ENCODE measurements at regions not wholly inside any gene's neighbourhood (a gene's known extent, or its start where the extent isn't known, plus 50 kb on each side); places are given as distances from the start of the nearest gene placed in this dataset.

DNA sequence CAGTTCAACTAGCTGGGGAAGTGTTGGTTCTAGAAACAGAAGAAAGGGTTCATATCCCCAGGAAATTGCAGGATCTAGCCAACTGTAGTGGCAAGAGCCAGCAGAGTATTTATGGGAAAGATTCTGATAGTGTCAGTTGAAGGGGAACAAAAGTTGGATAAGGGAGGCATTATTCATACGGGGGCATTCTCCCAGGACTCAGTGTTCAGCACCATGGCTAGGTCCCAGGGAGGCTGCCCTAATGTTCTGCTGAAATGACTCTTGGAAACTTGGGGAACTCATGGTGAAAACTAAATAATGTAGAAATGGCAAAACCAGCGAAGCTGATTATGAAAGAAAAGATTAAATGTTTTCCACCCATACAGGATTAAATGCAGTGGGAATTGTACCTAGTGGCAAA is 543.7 kb downstream of the TRIB2 start:
- ChIA-PET POLR2A (ENCODE audit: partially characterized antibody) (no interaction called here), CTCF (ENCODE audit: partially characterized antibody) (no interaction called here)
- no peak overlapping the region for H2BK120ac ChIP-seq (replicated peaks; ENCODE audit: low read depth, low read length)
- H3K9me3 ChIP-seq (ENCODE audit: insufficient read depth in 2 of 2, low read depth in 1 of 2, low read length in 1 of 2): peaks cover 0 to 7% of the 10 kb centered on the region in 2 experiments; a peak in 2 of 4 replicates
- H3K9ac ChIP-seq (replicated peaks in 1 of 4; ENCODE audit: extremely low read depth in 1 of 4, low read depth in 3 of 4, low read length in 3 of 4): no peak overlapping the region
- no peaks in the 10 kb centered on the region for H3K36me3 ChIP-seq (ENCODE audit: control insufficient read depth in 2 of 4, insufficient read depth in 4 of 4, low read length in 3 of 4)
- H3K18ac ChIP-seq (ENCODE audit: extremely low read depth, low read length): no peak overlapping the region
- no peaks in the 10 kb centered on the region for H3K79me1 ChIP-seq (ENCODE audit: low read depth, low read length)
- H2AFZ ChIP-seq (ENCODE audit: low read length): no peak overlapping the region
- no peak overlapping the region for H4K5ac ChIP-seq (ENCODE audit: insufficient read length, low read depth, low read length)
- H4K8ac ChIP-seq (ENCODE audit: extremely low read depth, insufficient read depth, low read length): no peak overlapping the region
- H3K23ac ChIP-seq (ENCODE audit: insufficient read length): no peak overlapping the region
- H4K91ac ChIP-seq (replicated peaks; ENCODE audit: insufficient read length, low read length): no peak overlapping the region
- no peak overlapping the region for H3K4me2 ChIP-seq (ENCODE audit: insufficient read depth in 1 of 2, low read depth in 2 of 2, low read length in 2 of 2)
- H3K79me2 ChIP-seq (ENCODE audit: control insufficient read depth in 1 of 2, insufficient read depth in 2 of 2, low read length in 2 of 2): no peaks in the 10 kb centered on the region
- 73% methylated on average over 2 of the region's 2 CpGs; no CpG with 5 or more reads in 1 of the 2 experiments for WGBS, 2 experiments (ENCODE audit: extremely low coverage in 1 of 2, insufficient coverage in 1 of 2, insufficient read length in 1 of 2, insufficient replicate concordance in 2 of 2, low coverage in 1 of 2, low lambda C conversion rate in 2 of 2, missing lambda C conversion rate in 1 of 2)
- H3K27me3 ChIP-seq (replicated peaks in 1 of 4; ENCODE audit: control insufficient read depth in 3 of 4, extremely low read depth in 1 of 4, insufficient read depth in 3 of 4, low read length in 3 of 4): no peaks in the 10 kb centered on the region
- H2BK5ac ChIP-seq (ENCODE audit: low read depth, low read length): no peak overlapping the region
- H3K4me3 ChIP-seq (ENCODE audit: extremely low read depth in 1 of 4, insufficient read depth in 2 of 4, low read depth in 3 of 4, low read length in 4 of 4): no peak overlapping the region
- no peaks in the 10 kb centered on the region for H3K4me1 ChIP-seq (replicated peaks in 1 of 4; ENCODE audit: control insufficient read depth in 3 of 4, insufficient read depth in 4 of 4, low read length in 3 of 4)
- no peak overlapping the region for H2BK12ac ChIP-seq (ENCODE audit: low read depth, low read length)
- H2BK20ac ChIP-seq (ENCODE audit: low read length): no peak overlapping the region
- H3K4ac ChIP-seq (replicated peaks; ENCODE audit: insufficient read length, low read depth, low read length): no peak overlapping the region
- FAIRE-seq (no peak), DNase-seq (ENCODE audit: low read depth in 1 of 2, low spot score in 2 of 2) (peak in 1 of 2 experiments; percentile 46)
- H3K56ac ChIP-seq (replicated peaks; ENCODE audit: insufficient read length, low read depth, low read length): no peak overlapping the region
- H3K27ac ChIP-seq (ENCODE audit: low read depth, low read length): no peak overlapping the region
- H4K20me1 ChIP-seq (replicated peaks in 1 of 2; ENCODE audit: control insufficient read depth in 1 of 2, insufficient read depth in 2 of 2, low read length in 2 of 2): no peaks in the 10 kb centered on the region
- no peak overlapping the region for H2AK5ac ChIP-seq (ENCODE audit: low read depth, low read length)
- no peak overlapping the region for H2BK15ac ChIP-seq (ENCODE audit: low read length)
- no peaks in the 10 kb centered on the region for H3K23me2 ChIP-seq (ENCODE audit: low read depth, low read length)
- H3K14ac ChIP-seq (ENCODE audit: insufficient read length): no peak overlapping the region
- TF ChIP-seq KDM5A (IDR thresholded peaks at IDR 0.05; ENCODE audit: low read length): no peak
- TF ChIP-seq EZH2 (IDR thresholded peaks at IDR 0.05; ENCODE audit: low read depth, low read length, severe bottlenecking): no peak
- TF ChIP-seq SRF (IDR thresholded peaks at IDR 0.05; ENCODE audit: low read depth, low read length): no peak
- no peak for TF ChIP-seq RNF2 (IDR thresholded peaks at IDR 0.05; ENCODE audit: borderline replicate concordance, low read depth, low read length, missing control alignments, poor library complexity, severe bottlenecking)
- no peak for TF ChIP-seq POLR2A (IDR thresholded peaks at IDR 0.05; ENCODE audit: control extremely low read depth in 1 of 2, low read depth in 2 of 2, low read length in 2 of 2)
- TF ChIP-seq RAD21 (IDR thresholded peaks at IDR 0.05 in 1 of 2, conservative IDR thresholded peaks at IDR 0.05 in 1 of 2; ENCODE audit: low read depth in 2 of 2, low read length in 2 of 2): no peak
- TF ChIP-seq CHD2 (IDR thresholded peaks at IDR 0.05; ENCODE audit: low read length): no peak
- TF ChIP-seq SP1 (IDR thresholded peaks at IDR 0.05; ENCODE audit: low read depth, low read length): no peak
- no peak for TF ChIP-seq MAFK (IDR thresholded peaks at IDR 0.05; ENCODE audit: low read depth, low read length)
- TF ChIP-seq USF2 (IDR thresholded peaks at IDR 0.05; ENCODE audit: low read length): no peak
- TF ChIP-seq TAF1 (IDR thresholded peaks at IDR 0.05; ENCODE audit: low read depth, low read length): no peak
- no peak for TF ChIP-seq FOSL1 (IDR thresholded peaks at IDR 0.05; ENCODE audit: insufficient read depth, low read depth, low read length)
- no peak for TF ChIP-seq BACH1 (IDR thresholded peaks at IDR 0.05; ENCODE audit: low read length)

All from H1 (cell line).